ENCODE measurements at regions not wholly inside any gene's neighbourhood (a gene's known extent, or its start where the extent isn't known, plus 50 kb on each side); places are given as distances from the start of the nearest gene placed in this dataset.

- no peak for ATAC-seq
- TF ChIP-seq SNAI2 (CRISPR knock-in tag; IDR thresholded peaks at IDR 0.05) (no peak), ZNF565 (CRISPR knock-in tag; conservative IDR thresholded peaks at IDR 0.05; ENCODE audit: low read depth) (no peak), TOX (CRISPR knock-in tag; IDR thresholded peaks at IDR 0.05; ENCODE audit: borderline replicate concordance) (no peak), PPARA (CRISPR knock-in tag; IDR thresholded peaks at IDR 0.05; ENCODE audit: borderline replicate concordance) (no peak), ISL1 (CRISPR knock-in tag; IDR thresholded peaks at IDR 0.05) (no peak), OSR1 (CRISPR knock-in tag; IDR thresholded peaks at IDR 0.05) (no peak), ZFP30 (CRISPR knock-in tag; IDR thresholded peaks at IDR 0.05) (no peak), TCF4 (CRISPR knock-in tag; IDR thresholded peaks at IDR 0.05; ENCODE audit: borderline replicate concordance) (no peak), GLIS3 (CRISPR knock-in tag; IDR thresholded peaks at IDR 0.05) (no peak), ARNTL (CRISPR knock-in tag; IDR thresholded peaks at IDR 0.05; ENCODE audit: borderline replicate concordance, low read depth) (no peak), ZNF70 (CRISPR knock-in tag; IDR thresholded peaks at IDR 0.05) (no peak)
- TF ChIP-seq, protein P1, sequence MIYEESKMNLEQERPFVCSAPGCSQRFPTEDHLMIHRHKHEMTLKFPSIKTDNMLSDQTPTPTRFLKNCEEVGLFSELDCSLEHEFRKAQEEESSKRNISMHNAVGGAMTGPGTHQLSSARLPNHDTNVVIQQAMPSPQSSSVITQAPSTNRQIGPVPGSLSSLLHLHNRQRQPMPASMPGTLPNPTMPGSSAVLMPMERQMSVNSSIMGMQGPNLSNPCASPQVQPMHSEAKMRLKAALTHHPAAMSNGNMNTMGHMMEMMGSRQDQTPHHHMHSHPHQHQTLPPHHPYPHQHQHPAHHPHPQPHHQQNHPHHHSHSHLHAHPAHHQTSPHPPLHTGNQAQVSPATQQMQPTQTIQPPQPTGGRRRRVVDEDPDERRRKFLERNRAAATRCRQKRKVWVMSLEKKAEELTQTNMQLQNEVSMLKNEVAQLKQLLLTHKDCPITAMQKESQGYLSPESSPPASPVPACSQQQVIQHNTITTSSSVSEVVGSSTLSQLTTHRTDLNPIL (CRISPR knock-in tag; IDR thresholded peaks at IDR 0.05; ENCODE audit: low read depth) = no peak
- TF ChIP-seq, protein P2, sequence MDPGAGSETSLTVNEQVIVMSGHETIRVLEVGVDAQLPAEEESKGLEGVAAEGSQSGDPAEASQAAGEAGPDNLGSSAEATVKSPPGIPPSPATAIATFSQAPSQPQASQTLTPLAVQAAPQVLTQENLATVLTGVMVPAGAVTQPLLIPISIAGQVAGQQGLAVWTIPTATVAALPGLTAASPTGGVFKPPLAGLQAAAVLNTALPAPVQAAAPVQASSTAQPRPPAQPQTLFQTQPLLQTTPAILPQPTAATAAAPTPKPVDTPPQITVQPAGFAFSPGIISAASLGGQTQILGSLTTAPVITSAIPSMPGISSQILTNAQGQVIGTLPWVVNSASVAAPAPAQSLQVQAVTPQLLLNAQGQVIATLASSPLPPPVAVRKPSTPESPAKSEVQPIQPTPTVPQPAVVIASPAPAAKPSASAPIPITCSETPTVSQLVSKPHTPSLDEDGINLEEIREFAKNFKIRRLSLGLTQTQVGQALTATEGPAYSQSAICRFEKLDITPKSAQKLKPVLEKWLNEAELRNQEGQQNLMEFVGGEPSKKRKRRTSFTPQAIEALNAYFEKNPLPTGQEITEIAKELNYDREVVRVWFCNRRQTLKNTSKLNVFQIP (CRISPR knock-in tag; IDR thresholded peaks at IDR 0.05; ENCODE audit: borderline replicate concordance, low read depth) = no peak
Measured at GRCh38 chr1:60463786-60464185, 390.2 kb upstream of the C1orf87 start.

DNA sequence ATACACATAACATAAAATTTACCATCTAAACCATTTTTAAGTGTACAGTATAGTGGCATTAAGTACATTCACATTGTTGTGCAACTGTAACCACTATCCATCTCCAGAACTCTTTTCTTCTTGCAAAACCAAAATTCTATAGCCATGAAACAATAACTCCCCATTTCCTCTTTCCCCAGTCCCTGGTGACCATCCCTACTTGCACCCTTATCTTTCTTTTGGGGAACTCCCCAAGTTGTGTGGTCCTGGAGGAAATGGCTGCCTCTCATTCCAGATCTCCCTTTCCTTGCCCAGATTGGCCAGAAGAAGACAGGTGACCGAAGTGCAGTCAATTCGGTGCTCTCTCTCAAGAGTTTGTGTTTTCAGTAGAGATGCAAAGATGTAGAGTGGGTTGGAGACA is 389.6 kb upstream of the C1orf87 start:
- ATAC-seq = no peak
- TF ChIP-seq PATZ1 (CRISPR knock-in tag; IDR thresholded peaks at IDR 0.05; ENCODE audit: borderline replicate concordance) = no peak
- TF ChIP-seq ZFP3 (CRISPR knock-in tag; IDR thresholded peaks at IDR 0.05) = no peak

- no peak for ATAC-seq
- TF ChIP-seq SNAI2 (CRISPR knock-in tag; IDR thresholded peaks at IDR 0.05) = no peak
- no peak for TF ChIP-seq CSDC2 (CRISPR knock-in tag; IDR thresholded peaks at IDR 0.05)
- TF ChIP-seq ZNF70 (CRISPR knock-in tag; IDR thresholded peaks at IDR 0.05) = no peak
- TF ChIP-seq ZNF8 (CRISPR knock-in tag; IDR thresholded peaks at IDR 0.05) = no peak
- no peak for TF ChIP-seq TSHZ2 (CRISPR knock-in tag; IDR thresholded peaks at IDR 0.05)
- no peak for TF ChIP-seq ZFP30 (CRISPR knock-in tag; IDR thresholded peaks at IDR 0.05)
- no peak for TF ChIP-seq TCF4 (CRISPR knock-in tag; IDR thresholded peaks at IDR 0.05; ENCODE audit: borderline replicate concordance)
- no peak for TF ChIP-seq ZNF565 (CRISPR knock-in tag; conservative IDR thresholded peaks at IDR 0.05; ENCODE audit: low read depth)
- no peak for TF ChIP-seq ZFP3 (CRISPR knock-in tag; IDR thresholded peaks at IDR 0.05)
- TF ChIP-seq PPARA (CRISPR knock-in tag; IDR thresholded peaks at IDR 0.05; ENCODE audit: borderline replicate concordance) = no peak
- TF ChIP-seq ESRRG (CRISPR knock-in tag; IDR thresholded peaks at IDR 0.05) = no peak
Measured at GRCh38 chr1:60461925-60462595, 388.5 kb upstream of the C1orf87 start.

DNA sequence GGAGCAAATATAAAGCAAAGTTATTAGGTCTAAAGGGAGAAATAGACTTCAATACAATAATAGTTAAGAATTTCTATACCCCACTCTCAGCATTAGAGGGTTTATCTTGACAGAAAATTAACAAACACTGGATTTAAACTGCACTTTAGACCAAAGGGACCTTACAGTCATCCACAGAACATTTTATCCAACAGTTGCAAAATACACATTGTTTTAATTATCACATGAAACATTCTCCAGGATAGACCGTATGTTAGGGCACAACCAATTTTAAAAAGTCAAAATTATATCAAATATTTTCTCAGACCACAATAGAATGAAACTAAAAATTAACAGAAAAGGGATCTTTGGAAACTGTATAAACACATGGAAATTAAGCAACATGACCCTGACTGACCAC is 384.5 kb upstream of the C1orf87 start:
- ATAC-seq = no peak
- TF ChIP-seq BACH2 (CRISPR knock-in tag; IDR thresholded peaks at IDR 0.05; ENCODE audit: borderline replicate concordance) (no peak), SNAI2 (CRISPR knock-in tag; IDR thresholded peaks at IDR 0.05) (no peak), ZC3H10 (CRISPR knock-in tag; IDR thresholded peaks at IDR 0.05) (no peak), ISL1 (CRISPR knock-in tag; IDR thresholded peaks at IDR 0.05) (no peak), RARB (CRISPR knock-in tag; IDR thresholded peaks at IDR 0.05) (no peak), TOX (CRISPR knock-in tag; IDR thresholded peaks at IDR 0.05; ENCODE audit: borderline replicate concordance) (no peak), CSRNP3 (CRISPR knock-in tag; IDR thresholded peaks at IDR 0.05) (no peak), TSHZ2 (CRISPR knock-in tag; IDR thresholded peaks at IDR 0.05) (no peak)
- TF ChIP-seq, protein P1 (CRISPR knock-in tag; IDR thresholded peaks at IDR 0.05; ENCODE audit: low read depth) = no peak
